K562 (cell line): ENCODE measurements at regions not wholly inside any gene's neighbourhood (a gene's known extent, or its start where the extent isn't known, plus 50 kb on each side); places are given as distances from the start of the nearest gene placed in this dataset.
A peak's percentile ranks its signal among the peaks of the same experiment; 100 is the strongest.

Experiments used
- CBX1 ChIP-seq: sonication (generic); IDR thresholded peaks from 2 replicates; pipeline ENCODE4 v1.6.1; 2016; ENCODE audit warnings: antibody characterized with exemption, low read depth, mild to moderate bottlenecking
- PHF21A ChIP-seq: fragments of 450-650 bp; IDR thresholded peaks from 2 replicates; pipeline ENCODE4 v1.6.1; 2017; ENCODE audit warnings: low read depth, borderline replicate concordance
- PRMT5 ChIP-seq: sonication (generic); formaldehyde crosslinking; IDR thresholded peaks from 2 replicates; pipeline ENCODE4 v1.5.0; 2020; ENCODE audit warnings: missing genetic modification reagents
- RBM22 ChIP-seq: fragments of 200-400 bp; formaldehyde crosslinking; IDR thresholded peaks from 2 replicates; pipeline ENCODE4 v1.6.1; 2018; ENCODE audit warnings: low read length, low read depth; ENCODE audit not compliant: poor library complexity, severe bottlenecking
- REST ChIP-seq, 2 experiments: fragments of 450-650 bp; formaldehyde crosslinking in 1 of 2; IDR thresholded peaks; 2 replicates each; pipeline versions ENCODE4 v1.4.0 to v1.6.1; 2014 to 2020; ENCODE audit warnings: mild to moderate bottlenecking in 2 of 2, borderline replicate concordance in 1 of 2, low read depth in 1 of 2
- TEAD1 ChIP-seq, 2 experiments: fragments of 450-650 bp in 1 of 2; sonication (generic) in 1 of 2; formaldehyde crosslinking; IDR thresholded peaks; 2 replicates each; pipeline versions ENCODE4 v1.4.0 to v1.8.0; 2020 to 2022; ENCODE audit warnings: mild to moderate bottlenecking in 2 of 2, missing genetic modification reagents in 1 of 2
- THAP12 ChIP-seq: fragments of 250-450 bp; sonication (Bioruptor Pico); IDR thresholded peaks from 2 replicates; pipeline ENCODE4 v1.9.0; 2021; ENCODE audit warnings: mild to moderate bottlenecking, inconsistent platforms
- WHSC1 ChIP-seq: IDR thresholded peaks from one replicate; pipeline ENCODE4 v1.6.1; 2012; ENCODE audit warnings: low read length, control low read depth, inconsistent platforms
- ZNF124 ChIP-seq: sonication (generic); formaldehyde crosslinking; IDR thresholded peaks from 2 replicates; pipeline ENCODE4 v1.8.1; 2022; ENCODE audit warnings: missing genetic modification reagents
- ZNF140 ChIP-seq: fragments of 250-450 bp; sonication (Bioruptor Pico); IDR thresholded peaks from 2 replicates; pipeline ENCODE4 v1.8.0; 2021; ENCODE audit warnings: moderate library complexity, mild to moderate bottlenecking, inconsistent platforms
- ZNF143 ChIP-seq: sonication (generic); formaldehyde crosslinking; IDR thresholded peaks from 2 replicates; pipeline ENCODE4 v1.9.0; 2022; ENCODE audit warnings: mild to moderate bottlenecking, missing genetic modification reagents
- ZNF449 ChIP-seq: fragments of 250-450 bp; sonication (Bioruptor Pico); IDR thresholded peaks from 2 replicates; pipeline ENCODE4 v1.8.0; 2022; ENCODE audit warnings: moderate library complexity, mild to moderate bottlenecking, inconsistent platforms
- ZNF584 ChIP-seq: fragments of 200-800 bp; sonication (Bioruptor generic); IDR thresholded peaks from 2 replicates; pipeline ENCODE4 v1.6.1; 2016; ENCODE audit warnings: low read depth, mild to moderate bottlenecking, missing genetic modification characterization, missing compliant biosample characterization
- ZNF586 ChIP-seq: fragments of 450-650 bp; formaldehyde crosslinking; conservative IDR thresholded peaks from 2 replicates; pipeline ENCODE4 v1.4.0; 2020; ENCODE audit warnings: mild to moderate bottlenecking, moderate library complexity
- ZNF696 ChIP-seq: fragments of 250-450 bp; sonication (Bioruptor Pico); conservative IDR thresholded peaks from 2 replicates; pipeline ENCODE4 v1.4.0; 2020; ENCODE audit warnings: mild to moderate bottlenecking, moderate library complexity

GRCh38 chr9:38208206-38208901, 139.3 kb upstream of the SHB start (continued):
- TF ChIP-seq ZNF449 (no peak), WHSC1 (no peak), PHF21A (no peak), ZNF584 (no peak), ZNF124 (CRISPR knock-in tag) (no peak), CBX1 (no peak), RBM22 (no peak), THAP12 (CRISPR knock-in tag) (no peak), ZNF140 (no peak), ZNF696 (CRISPR knock-in tag) (no peak), PRMT5 (CRISPR knock-in tag) (no peak), REST (IDR thresholded peaks at IDR 0.05; ENCODE audit: borderline replicate concordance) (no peak), REST (CRISPR knock-in tag; IDR thresholded peaks at IDR 0.05; ENCODE audit: low read depth) (no peak), ZNF143 (CRISPR knock-in tag) (no peak), TEAD1 (CRISPR knock-in tag; IDR thresholded peaks at IDR 0.05) (peak in 1 of 2 experiments; percentile 7; a peak in 1 of 4 replicates), ZNF586 (CRISPR knock-in tag) (no peak)
